KMS-11 (cell line): ENCODE measurements at regions not wholly inside any gene's neighbourhood (a gene's known extent, or its start where the extent isn't known, plus 50 kb on each side); places are given as distances from the start of the nearest gene placed in this dataset.

Source experiments
- H2AFZ ChIP-seq: fragments of 200-600 bp; sonication (generic); 2 replicates; pipeline ENCODE4 v1.6.1; 2016; ENCODE audit warnings: antibody characterized with exemption, mixed run types, low read depth
- H3K27ac ChIP-seq: fragments of 200-600 bp; sonication (generic); 2 replicates; pipeline ENCODE4 v1.6.1; 2016; ENCODE audit warnings: mild to moderate bottlenecking, mixed run types
- H3K27me3 ChIP-seq: fragments of 200-600 bp; sonication (generic); 2 replicates; pipeline ENCODE4 v1.6.1; 2017; ENCODE audit warnings: mild to moderate bottlenecking, low read depth, mixed run types, moderate library complexity; ENCODE audit not compliant: insufficient read depth
- H3K36me3 ChIP-seq: fragments of 200-600 bp; sonication (generic); 2 replicates; pipeline ENCODE4 v1.6.1; 2017; ENCODE audit warnings: mild to moderate bottlenecking, mixed run types; ENCODE audit not compliant: insufficient read depth
- H3K4me1 ChIP-seq: fragments of 200-600 bp; sonication (generic); 2 replicates; pipeline ENCODE4 v1.6.1; 2016; ENCODE audit warnings: mild to moderate bottlenecking, low read depth, mixed run types; ENCODE audit not compliant: poor library complexity, severe bottlenecking
- H3K4me2 ChIP-seq: fragments of 200-600 bp; sonication (generic); 2 replicates; pipeline ENCODE4 v1.7.0; 2016; ENCODE audit warnings: mild to moderate bottlenecking, mixed run types
- H3K4me3 ChIP-seq: fragments of 200-600 bp; sonication (generic); IDR thresholded peaks from 2 replicates; pipeline ENCODE4 v1.6.1; 2017; ENCODE audit warnings: low read depth, low read length, mixed read lengths; ENCODE audit not compliant: insufficient read depth
- H3K79me2 ChIP-seq: fragments of 200-600 bp; sonication (generic); 2 replicates; pipeline ENCODE4 v1.6.1; 2016; ENCODE audit warnings: low read depth, mixed run types; ENCODE audit not compliant: insufficient read depth
- H3K9ac ChIP-seq: fragments of 200-600 bp; sonication (generic); 2 replicates; pipeline ENCODE4 v1.6.1; 2016; ENCODE audit warnings: mild to moderate bottlenecking, mixed run types
- H4K20me1 ChIP-seq: fragments of 200-600 bp; sonication (generic); 2 replicates; pipeline ENCODE4 v1.6.1; 2016; ENCODE audit warnings: mild to moderate bottlenecking, mixed run types; ENCODE audit not compliant: insufficient read depth
- TF ChIP-seq, protein P1 (sequence below): fragments of 200-600 bp; sonication (generic); conservative IDR thresholded peaks from 2 replicates; pipeline ENCODE4 v1.6.1; 2017; ENCODE audit warnings: low read depth, mild to moderate bottlenecking, antibody characterized with exemption, low read length, moderate library complexity, mixed read lengths

DNA sequence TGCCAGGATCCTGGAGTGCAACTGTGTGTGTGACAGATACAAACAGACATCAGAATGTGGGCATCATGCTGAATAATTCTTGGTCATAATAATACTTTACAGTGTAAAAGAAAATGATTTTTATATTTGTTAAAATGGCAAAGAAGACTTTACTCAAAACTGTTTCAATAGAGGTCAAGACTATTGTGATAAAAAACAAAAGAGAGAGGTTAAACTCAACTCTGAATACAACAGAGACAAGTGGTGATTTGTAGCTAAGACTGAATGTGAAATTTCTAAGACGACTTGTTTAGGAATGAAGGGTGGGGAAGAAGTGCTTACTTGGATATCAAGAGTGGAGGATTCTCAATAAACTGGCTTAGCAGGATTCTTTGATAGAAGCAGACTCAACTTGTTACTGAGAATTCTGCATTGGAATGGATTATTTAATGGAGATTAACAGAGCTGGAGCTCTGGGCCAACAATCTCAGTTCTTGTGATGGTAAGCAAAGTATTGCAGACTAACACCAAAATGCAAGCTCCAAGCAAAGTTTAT is 457.4 kb upstream of the CDH18 start:
- no peaks in the 10 kb centered on the region for H3K4me1 ChIP-seq
- TF ChIP-seq, protein P1, sequence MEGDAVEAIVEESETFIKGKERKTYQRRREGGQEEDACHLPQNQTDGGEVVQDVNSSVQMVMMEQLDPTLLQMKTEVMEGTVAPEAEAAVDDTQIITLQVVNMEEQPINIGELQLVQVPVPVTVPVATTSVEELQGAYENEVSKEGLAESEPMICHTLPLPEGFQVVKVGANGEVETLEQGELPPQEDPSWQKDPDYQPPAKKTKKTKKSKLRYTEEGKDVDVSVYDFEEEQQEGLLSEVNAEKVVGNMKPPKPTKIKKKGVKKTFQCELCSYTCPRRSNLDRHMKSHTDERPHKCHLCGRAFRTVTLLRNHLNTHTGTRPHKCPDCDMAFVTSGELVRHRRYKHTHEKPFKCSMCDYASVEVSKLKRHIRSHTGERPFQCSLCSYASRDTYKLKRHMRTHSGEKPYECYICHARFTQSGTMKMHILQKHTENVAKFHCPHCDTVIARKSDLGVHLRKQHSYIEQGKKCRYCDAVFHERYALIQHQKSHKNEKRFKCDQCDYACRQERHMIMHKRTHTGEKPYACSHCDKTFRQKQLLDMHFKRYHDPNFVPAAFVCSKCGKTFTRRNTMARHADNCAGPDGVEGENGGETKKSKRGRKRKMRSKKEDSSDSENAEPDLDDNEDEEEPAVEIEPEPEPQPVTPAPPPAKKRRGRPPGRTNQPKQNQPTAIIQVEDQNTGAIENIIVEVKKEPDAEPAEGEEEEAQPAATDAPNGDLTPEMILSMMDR, result no peak
- no peak overlapping the region for H2AFZ ChIP-seq

GRCh38 chr5:20434786-20435185 is 446.8 kb upstream of the CDH18 start:
- Histone ChIP-seq H3K4me3 (no peak overlapping the region), H4K20me1 (no peaks in the 10 kb centered on the region; the same call in 1 of the 2 replicates), H3K4me1 (no peaks in the 10 kb centered on the region), H2AFZ (no peak overlapping the region), H3K27me3 (no peaks in the 10 kb centered on the region), H3K9ac (no peak overlapping the region), H3K27ac (no peak overlapping the region), H3K36me3 (no peaks in the 10 kb centered on the region), H3K4me2 (no peak overlapping the region), H3K79me2 (no peaks in the 10 kb centered on the region)
- TF ChIP-seq, protein P1, result no peak

More for the DNA sequence above, 457.4 kb upstream of the CDH18 start:
- Histone ChIP-seq H3K36me3 (no peaks in the 10 kb centered on the region), H4K20me1 (no peaks in the 10 kb centered on the region), H3K4me2 (no peak overlapping the region), H3K9ac (no peak overlapping the region), H3K27ac (no peak overlapping the region), H3K79me2 (no peaks in the 10 kb centered on the region), H3K4me3 (no peak overlapping the region), H3K27me3 (no peaks in the 10 kb centered on the region)

- TF ChIP-seq, protein P1, result no peak
- H4K20me1 ChIP-seq, result no peaks in the 10 kb centered on the region
- no peaks in the 10 kb centered on the region for H3K27me3 ChIP-seq
- H3K9ac ChIP-seq, result no peak overlapping the region
- no peaks in the 10 kb centered on the region for H3K79me2 ChIP-seq
- H3K4me2 ChIP-seq, result no peak overlapping the region
- H2AFZ ChIP-seq, result no peak overlapping the region
- no peaks in the 10 kb centered on the region for H3K36me3 ChIP-seq
- no peak overlapping the region for H3K27ac ChIP-seq
- H3K4me3 ChIP-seq, result no peak overlapping the region
- H3K4me1 ChIP-seq, result no peaks in the 10 kb centered on the region
These were observed 433.1 kb upstream of the CDH18 start for GRCh38 chr5:20420991-20421595.
